K562 (cell line): ENCODE measurements at regions not wholly inside any gene's neighbourhood (a gene's known extent, or its start where the extent isn't known, plus 50 kb on each side); places are given as distances from the start of the nearest gene placed in this dataset.

Experiments
- ATAC-seq: fragments of 200-7000 bp; cut with Tn5 transposase; 3 replicates; pipeline ENCODE4 v1.9.1; 2020; ENCODE audit warnings: moderate library complexity
- BruUV-seq: library from RNA; stranded (reverse); fragments of 400-500 nt; replicated peaks from 2 replicates; lab custom pipeline; 2021; lab: Mats Ljungman, UMichigan
- CTCF ChIA-PET: fragments of 300-600 bp; formaldehyde crosslinking; extraction: SDS; loops from one replicate; lab custom pipeline; 2021; ENCODE audit warnings: low intra/inter-chr PET ratio; lab: Yijun Ruan, JAX
- POLR2A ChIA-PET: fragments of 300-600, 350-650 bp; sonication (Branson Sonifier 250); formaldehyde crosslinking; extraction: SDS; loops from one replicate; lab custom pipeline; 2021; ENCODE audit warnings: antibody characterized with exemption, inconsistent platforms; lab: Yijun Ruan, JAX
- DNase-seq, 4 experiments: peaks; one replicate each; pipeline versions ENCODE4 v3.0.0 to v3.0.0-alpha.2; 2011 to 2018; ENCODE audit warnings: low spot score in 3 of 4, mixed read lengths in 3 of 4; ENCODE audit errors: extremely low read depth in 1 of 4
- FAIRE-seq: peaks from 2 replicates; lab custom pipeline; 2011; peaks lifted over from hg19 to GRCh38; lab: Jason Lieb, UNC
- H2AFZ ChIP-seq: 2 replicates; pipeline ENCODE4 v1.6.0; 2011; ENCODE audit warnings: low read depth, low read length, control low read depth, inconsistent platforms
- H3K27ac ChIP-seq: fragments of 200-600 bp; 3 replicates; pipeline ENCODE4 v1.8.0; 2011; ENCODE audit warnings: low read depth, mild to moderate bottlenecking, control low read depth, inconsistent platforms, low read length, moderate library complexity, mixed read lengths; ENCODE audit errors: extremely low read depth
- H3K27me3 ChIP-seq, 2 experiments: fragments of 300-600 bp in 1 of 2; 2 replicates in 1 of 2; 3 replicates in 1 of 2; pipeline versions ENCODE4 v1.6.0 to v1.8.0; 2011; ENCODE audit warnings: inconsistent platforms in 2 of 2, low read length in 2 of 2, mild to moderate bottlenecking in 1 of 2, mixed read lengths in 1 of 2, moderate library complexity in 1 of 2; ENCODE audit not compliant: control insufficient read depth in 2 of 2, insufficient read depth in 2 of 2
- H3K36me3 ChIP-seq: fragments of 300-600 bp; 3 replicates; pipeline ENCODE4 v1.8.0; 2011; ENCODE audit warnings: mild to moderate bottlenecking, low read length, inconsistent platforms; ENCODE audit not compliant: control insufficient read depth, insufficient read depth
- H3K4me1 ChIP-seq, 2 experiments: fragments of 200-600 bp in 1 of 2; replicated peaks in 1 of 2; 2 replicates in 1 of 2; 3 replicates in 1 of 2; pipeline versions ENCODE4 v1.5.1 to v1.8.0; 2011; ENCODE audit warnings: inconsistent platforms in 2 of 2, low read length in 2 of 2, mild to moderate bottlenecking in 1 of 2, mixed read lengths in 1 of 2, moderate library complexity in 1 of 2; ENCODE audit not compliant: control insufficient read depth in 2 of 2, insufficient read depth in 2 of 2
- H3K4me2 ChIP-seq: 2 replicates; pipeline ENCODE4 v1.6.1; 2011; ENCODE audit warnings: low read length, control low read depth, inconsistent platforms, mixed read lengths; ENCODE audit not compliant: insufficient read depth
- H3K4me3 ChIP-seq: fragments of 200-600 bp; sonication (generic), shearing (Covaris generic); 2 replicates; pipeline ENCODE4 v1.5.1; 2016; ENCODE audit warnings: control low read depth, inconsistent platforms
- H3K79me2 ChIP-seq: fragments of 200-600 bp; 3 replicates; pipeline ENCODE4 v1.8.0; 2011; ENCODE audit warnings: low read length, inconsistent platforms; ENCODE audit not compliant: control insufficient read depth, insufficient read depth
- H3K9ac ChIP-seq, 2 experiments: 2 replicates each; pipeline versions ENCODE4 v1.6.0 to v1.6.1; 2011; ENCODE audit warnings: low read depth in 2 of 2, low read length in 2 of 2, control low read depth in 1 of 2, inconsistent platforms in 1 of 2, mild to moderate bottlenecking in 1 of 2, mixed read lengths in 1 of 2; ENCODE audit not compliant: insufficient read depth in 1 of 2
- H3K9me1 ChIP-seq: one replicate; pipeline ENCODE4 v1.6.0; 2011; ENCODE audit warnings: inconsistent platforms, mild to moderate bottlenecking, low read length, moderate library complexity; ENCODE audit not compliant: control insufficient read depth, insufficient read depth
- H3K9me3 ChIP-seq: replicated peaks from 2 replicates; pipeline ENCODE4 v1.5.1; 2011; ENCODE audit warnings: low read depth, low read length, inconsistent platforms; ENCODE audit not compliant: control insufficient read depth, insufficient read depth
- H4K20me1 ChIP-seq: replicated peaks from 2 replicates; pipeline ENCODE4 v1.6.1; 2011; ENCODE audit warnings: low read length, inconsistent platforms, mixed read lengths; ENCODE audit not compliant: control insufficient read depth, insufficient read depth
- CEBPG ChIP-seq, 3 experiments: fragments of 200-800 bp in 1 of 3; sonication (Bioruptor generic) in 1 of 3; sonication (generic) in 1 of 3; formaldehyde crosslinking in 1 of 3; IDR thresholded peaks in 2 of 3; conservative IDR thresholded peaks in 1 of 3; 2 replicates each; pipeline versions ENCODE4 v1.6.1 to v1.8.0; 2016 to 2022; ENCODE audit warnings: missing compliant biosample characterization in 2 of 3, missing genetic modification characterization in 2 of 3, mild to moderate bottlenecking in 1 of 3, missing genetic modification reagents in 1 of 3
- RBM39 ChIP-seq: fragments of 200-400 bp; formaldehyde crosslinking; optimal IDR thresholded peaks from 2 replicates; pipeline ENCODE3; 2018; ENCODE audit warnings: low read depth, low read length
- SIN3A ChIP-seq, 2 experiments: fragments of 150-350 bp in 1 of 2; IDR thresholded peaks; 2 replicates each; pipeline ENCODE4 v1.6.1; 2011 to 2016; ENCODE audit warnings: borderline replicate concordance in 2 of 2, low read depth in 2 of 2, low read length in 2 of 2, mild to moderate bottlenecking in 2 of 2, moderate library complexity in 2 of 2; ENCODE audit not compliant: control insufficient read depth in 1 of 2
- ZNF407 ChIP-seq: fragments of 450-650 bp; IDR thresholded peaks from 2 replicates; pipeline ENCODE4 v1.6.1; 2016; ENCODE audit warnings: low read depth
- ZNF589 ChIP-seq: fragments of 200-800 bp; sonication (Bioruptor generic); IDR thresholded peaks from 2 replicates; pipeline ENCODE4 v1.6.1; 2016; ENCODE audit warnings: low read depth, missing genetic modification characterization, missing compliant biosample characterization
- WGBS: fragments of 100-300 bp; shearing (Covaris generic); methylation state at CpG from one replicate; pipeline ENCODE4 v1.1.6; 2016; ENCODE audit warnings: low coverage, mixed read lengths; ENCODE audit not compliant: insufficient coverage; ENCODE audit errors: missing lambda C conversion rate; 5-methylcytosine and 5-hydroxymethylcytosine counted together
- in situ Hi-C: fragments of 300-500 bp; cut with MboI; formaldehyde crosslinking; loops from 4 replicates; pipeline ENCODE4 v1.15.0; 2018; ENCODE audit warnings: inconsistent platforms, mixed read lengths
- intact Hi-C: fragments of 100-400 bp; cut with micrococcal nuclease; formaldehyde crosslinking; loops from 2 replicates; pipeline ENCODE4 v1.14.2; 2022
- TF ChIP-seq, protein P1 (sequence below): fragments of 450-650 bp; formaldehyde crosslinking; IDR thresholded peaks from 2 replicates; pipeline ENCODE4 v1.4.0; 2022; ENCODE audit warnings: missing genetic modification characterization
- TF ChIP-seq, protein P2 (sequence below): fragments of 150-350 bp; conservative IDR thresholded peaks from 2 replicates; pipeline ENCODE4 v1.6.1; 2014; ENCODE audit warnings: low read length

DNA sequence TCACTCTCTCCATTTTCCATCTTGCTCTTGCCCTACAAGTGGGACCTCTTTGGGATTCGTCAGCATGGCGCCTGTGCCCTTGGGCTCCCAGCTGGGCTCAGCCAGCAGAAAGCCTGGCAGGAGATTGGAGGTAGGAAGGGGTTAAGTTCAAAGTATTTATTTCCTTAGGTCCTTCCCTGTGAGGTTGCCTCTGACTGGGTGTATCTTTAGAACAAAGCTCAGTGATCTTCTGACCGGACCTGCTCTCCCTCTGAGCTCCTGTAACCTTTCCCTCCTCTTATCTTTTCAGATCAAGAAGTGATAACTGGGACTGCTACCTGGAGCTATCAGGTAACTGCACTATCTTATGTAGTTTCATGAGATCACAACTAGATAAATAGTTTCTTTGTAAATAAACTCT, 75.8 kb upstream of the ABCD3 start:
- POLR2A ChIA-PET: interaction anchor here (1.2 kb wide), 1 partner anchor 278 kb away, joined by 3 read pairs; no protein-coding TSS in a partner anchor
- no peak overlapping the region for H2AFZ ChIP-seq
- no peaks in the 10 kb centered on the region for H3K9me1 ChIP-seq
- no peaks in the 10 kb centered on the region for H3K36me3 ChIP-seq
- no peak overlapping the region for H3K27ac ChIP-seq
- H3K4me3 ChIP-seq: no peak overlapping the region
- no peaks in the 10 kb centered on the region for H3K9me3 ChIP-seq
- CTCF ChIA-PET: no interaction called here
- no peak overlapping the region for H3K4me2 ChIP-seq
- no peaks in the 10 kb centered on the region for H3K79me2 ChIP-seq
- BruUV-seq: no TSS peak
- H4K20me1 ChIP-seq: no peaks in the 10 kb centered on the region
- no peak overlapping the region for H3K9ac ChIP-seq
- WGBS: 0% methylated on average over 3 of the region's 3 CpGs
- H3K4me1 ChIP-seq: no peaks in the 10 kb centered on the region
- intact Hi-C loops (no loop called here), in situ Hi-C loops (no loop called here)
- H3K27me3 ChIP-seq: peaks cover 0 to 7% of the 10 kb centered on the region in 2 experiments; a peak in 3 of 5 replicates
- ATAC-seq (no peak), FAIRE-seq (no peak), DNase-seq (no peak)
- TF ChIP-seq RBM39: no peak
- TF ChIP-seq, protein P1, sequence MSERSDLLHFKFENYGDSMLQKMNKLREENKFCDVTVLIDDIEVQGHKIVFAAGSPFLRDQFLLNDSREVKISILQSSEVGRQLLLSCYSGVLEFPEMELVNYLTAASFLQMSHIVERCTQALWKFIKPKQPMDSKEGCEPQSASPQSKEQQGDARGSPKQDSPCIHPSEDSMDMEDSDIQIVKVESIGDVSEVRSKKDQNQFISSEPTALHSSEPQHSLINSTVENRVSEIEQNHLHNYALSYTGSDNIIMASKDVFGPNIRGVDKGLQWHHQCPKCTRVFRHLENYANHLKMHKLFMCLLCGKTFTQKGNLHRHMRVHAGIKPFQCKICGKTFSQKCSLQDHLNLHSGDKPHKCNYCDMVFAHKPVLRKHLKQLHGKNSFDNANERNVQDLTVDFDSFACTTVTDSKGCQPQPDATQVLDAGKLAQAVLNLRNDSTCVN (CRISPR knock-in tag): no peak
- no peak for TF ChIP-seq SIN3A (IDR thresholded peaks at IDR 0.05; ENCODE audit: borderline replicate concordance in 2 of 2, control insufficient read depth in 1 of 2, low read depth in 2 of 2, low read length in 2 of 2)
- no peak for TF ChIP-seq CEBPG (CRISPR knock-in tag; IDR thresholded peaks at IDR 0.05)
- no peak for TF ChIP-seq CEBPG (tag; conservative IDR thresholded peaks at IDR 0.05 in 1 of 2, IDR thresholded peaks at IDR 0.05 in 1 of 2)
- TF ChIP-seq, protein P2, sequence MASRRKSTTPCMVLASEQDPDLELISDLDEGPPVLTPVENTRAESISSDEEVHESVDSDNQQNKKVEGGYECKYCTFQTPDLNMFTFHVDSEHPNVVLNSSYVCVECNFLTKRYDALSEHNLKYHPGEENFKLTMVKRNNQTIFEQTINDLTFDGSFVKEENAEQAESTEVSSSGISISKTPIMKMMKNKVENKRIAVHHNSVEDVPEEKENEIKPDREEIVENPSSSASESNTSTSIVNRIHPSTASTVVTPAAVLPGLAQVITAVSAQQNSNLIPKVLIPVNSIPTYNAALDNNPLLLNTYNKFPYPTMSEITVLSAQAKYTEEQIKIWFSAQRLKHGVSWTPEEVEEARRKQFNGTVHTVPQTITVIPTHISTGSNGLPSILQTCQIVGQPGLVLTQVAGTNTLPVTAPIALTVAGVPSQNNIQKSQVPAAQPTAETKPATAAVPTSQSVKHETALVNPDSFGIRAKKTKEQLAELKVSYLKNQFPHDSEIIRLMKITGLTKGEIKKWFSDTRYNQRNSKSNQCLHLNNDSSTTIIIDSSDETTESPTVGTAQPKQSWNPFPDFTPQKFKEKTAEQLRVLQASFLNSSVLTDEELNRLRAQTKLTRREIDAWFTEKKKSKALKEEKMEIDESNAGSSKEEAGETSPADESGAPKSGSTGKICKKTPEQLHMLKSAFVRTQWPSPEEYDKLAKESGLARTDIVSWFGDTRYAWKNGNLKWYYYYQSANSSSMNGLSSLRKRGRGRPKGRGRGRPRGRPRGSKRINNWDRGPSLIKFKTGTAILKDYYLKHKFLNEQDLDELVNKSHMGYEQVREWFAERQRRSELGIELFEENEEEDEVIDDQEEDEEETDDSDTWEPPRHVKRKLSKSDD: no peak
- TF ChIP-seq ZNF407: no peak
- no peak for TF ChIP-seq ZNF589 (CRISPR knock-in tag)
